Right lobe of liver (tissue), 4 donors: ENCODE measurements at regions not wholly inside any gene's neighbourhood (a gene's known extent, or its start where the extent isn't known, plus 50 kb on each side); places are given as distances from the start of the nearest gene placed in this dataset.
"Not testable (repeated sequence)": the region's sequence is repeated elsewhere in the genome, so short reads cannot be mapped to it uniquely, and the experiment has no call there.

Source experiments
- POLR2A ChIP-seq: fragments of 450-650 bp; IDR thresholded peaks from one replicate; pipeline ENCODE4 v1.6.1; 2017; ENCODE audit warnings: antibody characterized with exemption, mild to moderate bottlenecking
- TF ChIP-seq, protein P1 (sequence below), 4 donors: fragments of 200-600 bp in 3 of 4; fragments of 450-650 bp in 1 of 4; IDR thresholded peaks; one replicate each; pipeline versions ENCODE4 v1.5.1 to v1.8.0; 2016 to 2022; ENCODE audit warnings: antibody characterized with exemption in 4 of 4, mild to moderate bottlenecking in 2 of 4
- donor health status: DM: no; HTN: no; CAD: no.
- donor health status: DM: no; HTN: no; CAD: no.
- donor health status: DM: no; HTN: yes; CAD: no.

- TF ChIP-seq, protein P1, sequence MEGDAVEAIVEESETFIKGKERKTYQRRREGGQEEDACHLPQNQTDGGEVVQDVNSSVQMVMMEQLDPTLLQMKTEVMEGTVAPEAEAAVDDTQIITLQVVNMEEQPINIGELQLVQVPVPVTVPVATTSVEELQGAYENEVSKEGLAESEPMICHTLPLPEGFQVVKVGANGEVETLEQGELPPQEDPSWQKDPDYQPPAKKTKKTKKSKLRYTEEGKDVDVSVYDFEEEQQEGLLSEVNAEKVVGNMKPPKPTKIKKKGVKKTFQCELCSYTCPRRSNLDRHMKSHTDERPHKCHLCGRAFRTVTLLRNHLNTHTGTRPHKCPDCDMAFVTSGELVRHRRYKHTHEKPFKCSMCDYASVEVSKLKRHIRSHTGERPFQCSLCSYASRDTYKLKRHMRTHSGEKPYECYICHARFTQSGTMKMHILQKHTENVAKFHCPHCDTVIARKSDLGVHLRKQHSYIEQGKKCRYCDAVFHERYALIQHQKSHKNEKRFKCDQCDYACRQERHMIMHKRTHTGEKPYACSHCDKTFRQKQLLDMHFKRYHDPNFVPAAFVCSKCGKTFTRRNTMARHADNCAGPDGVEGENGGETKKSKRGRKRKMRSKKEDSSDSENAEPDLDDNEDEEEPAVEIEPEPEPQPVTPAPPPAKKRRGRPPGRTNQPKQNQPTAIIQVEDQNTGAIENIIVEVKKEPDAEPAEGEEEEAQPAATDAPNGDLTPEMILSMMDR (IDR thresholded peaks at IDR 0.05): not testable (repeated sequence)
- not testable (repeated sequence) for TF ChIP-seq POLR2A
These were observed 476.6 kb downstream of the MID1IP1 start for GRCh38 chrX:39277685-39278390.
